Activated CD4-positive, alpha-beta T cell treated with anti-CD3 and anti-CD28 coated beads, Interleukin-2, amount 50 U/mL, for 48 hours (primary cell): ENCODE measurements at regions not wholly inside any gene's neighbourhood (a gene's known extent, or its start where the extent isn't known, plus 50 kb on each side); places are given as distances from the start of the nearest gene placed in this dataset.
A peak's percentile ranks its signal among the peaks of the same experiment; 100 is the strongest.
"Not testable (repeated sequence)": the region's sequence is repeated elsewhere in the genome, so short reads cannot be mapped to it uniquely, and the experiment has no call there.

Source experiments
- DNase-seq, 2 experiments: peaks; one replicate each; pipeline ENCODE4 v3.0.0-alpha.2; 2020

DNA sequence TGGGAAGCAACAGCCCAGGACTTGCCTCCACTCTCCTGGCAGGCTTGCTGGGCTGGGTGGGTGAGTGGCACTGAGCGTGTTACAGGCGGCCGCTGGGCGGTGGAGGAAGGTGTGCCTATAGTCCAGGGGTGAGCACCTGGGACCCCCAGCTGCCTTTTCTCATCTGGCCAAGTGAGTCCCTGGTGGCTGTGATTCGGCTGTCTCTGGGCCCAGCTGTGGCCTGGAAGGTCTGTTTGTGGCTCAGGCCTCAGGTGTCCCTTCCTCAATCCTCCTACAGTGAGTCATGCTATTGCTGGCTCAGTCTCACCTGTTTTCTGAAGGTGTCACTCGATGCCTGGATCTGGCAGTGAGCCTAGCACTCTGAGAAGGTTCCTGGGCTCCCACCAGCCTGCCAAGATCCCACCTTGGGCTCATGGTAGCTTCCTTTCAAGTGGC is 564.2 kb downstream of the PTPRU start:
- DNase-seq = no peak

DNA sequence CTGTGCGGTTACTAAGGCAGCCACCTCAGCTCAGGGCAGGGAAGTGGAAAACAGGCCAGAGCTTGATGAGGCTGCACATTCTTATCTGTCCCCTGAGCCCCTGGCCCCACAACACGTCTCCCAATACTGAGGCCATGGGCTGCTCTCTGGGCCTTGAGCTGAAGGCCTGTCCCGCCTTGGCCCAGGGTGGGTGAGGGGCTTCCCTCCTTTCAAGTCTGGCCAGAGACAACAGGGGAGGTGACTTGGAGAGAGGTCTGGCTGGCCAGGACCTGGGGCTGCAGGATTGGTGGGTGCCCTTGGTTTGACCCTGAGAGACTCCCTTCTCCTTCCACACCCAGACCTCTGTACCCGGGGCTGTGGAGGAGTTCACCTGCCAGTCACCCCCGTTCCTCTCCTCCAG is 563.8 kb downstream of the PTPRU start:
- no peak for DNase-seq

DNA sequence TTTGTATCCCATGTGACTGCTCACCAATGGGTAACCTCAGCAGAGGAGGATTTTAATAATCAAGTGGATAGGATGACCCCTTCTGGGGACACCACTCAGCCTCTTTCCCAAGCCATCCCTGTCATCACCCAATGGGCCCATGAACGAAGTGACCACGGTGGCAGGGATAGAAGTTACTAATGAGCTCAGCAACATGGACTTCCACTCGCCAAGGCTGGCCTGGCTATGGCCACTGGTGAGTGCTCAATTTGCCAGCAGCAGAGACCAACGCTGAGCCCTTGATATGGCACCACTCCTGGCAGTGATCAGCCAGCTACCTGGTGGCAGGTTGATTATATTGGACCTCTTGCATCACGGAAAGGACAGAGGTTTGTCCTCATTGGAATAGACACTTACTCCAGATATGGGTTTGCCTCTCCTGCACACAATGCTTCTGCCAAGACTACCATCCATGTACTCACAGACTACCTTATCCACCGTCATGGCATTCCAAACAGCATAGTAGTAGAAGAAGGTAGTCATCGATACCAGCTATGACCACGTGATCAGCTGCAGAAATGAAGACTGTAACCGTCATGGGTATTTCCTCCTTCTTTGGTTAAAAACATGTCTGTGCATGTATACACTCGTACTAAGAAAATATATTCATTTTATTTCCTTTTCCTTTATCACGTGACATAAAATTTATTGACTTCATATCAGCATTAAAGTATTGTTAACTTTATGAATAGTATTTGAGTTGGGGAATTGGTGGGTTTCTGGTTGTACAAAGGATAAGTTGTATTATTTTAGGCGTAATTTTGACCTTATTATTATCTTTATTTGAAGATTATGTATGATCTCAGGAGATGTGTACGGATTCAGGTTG is 562.6 kb downstream of the PTPRU start:
- DNase-seq = no peak

DNA sequence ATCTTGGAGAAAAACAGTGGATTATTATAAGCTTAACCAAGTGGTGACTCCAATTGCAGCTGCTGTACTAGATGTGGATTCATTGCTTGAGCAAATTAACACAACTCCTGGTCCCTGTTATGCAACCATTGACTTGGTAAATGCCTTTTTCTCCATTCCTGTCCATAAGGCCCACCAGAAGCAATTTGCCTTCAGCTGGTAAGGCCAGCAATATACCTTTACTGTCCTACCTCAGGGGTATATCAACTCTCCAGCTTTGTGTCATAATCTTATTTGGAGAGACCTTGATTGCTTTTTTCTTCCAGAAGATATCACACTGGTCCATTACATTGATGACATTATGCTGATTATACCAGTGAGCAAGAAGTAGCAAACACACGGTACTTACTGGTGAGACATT is 560.8 kb downstream of the PTPRU start:
- not testable (repeated sequence) for DNase-seq

DNA sequence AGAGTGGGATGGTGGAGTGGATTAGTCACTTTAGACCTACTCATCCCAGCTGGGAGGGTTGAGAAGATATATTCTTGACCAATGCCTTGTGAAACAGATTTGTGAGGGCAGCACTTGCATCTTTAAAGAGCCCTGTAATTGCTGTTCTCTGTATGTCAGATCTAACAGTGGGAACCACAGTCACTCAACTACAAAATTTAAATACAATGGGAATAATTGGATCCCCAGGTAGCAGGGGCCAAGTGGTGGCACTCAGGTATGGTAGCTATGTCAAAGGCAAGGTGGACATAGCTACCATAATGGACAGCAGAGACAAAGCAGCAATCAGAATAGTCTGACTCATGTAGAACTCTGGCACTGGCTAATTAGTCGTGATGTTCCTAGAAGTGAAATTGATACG is 559.6 kb downstream of the PTPRU start:
- not testable (repeated sequence) for DNase-seq

DNA sequence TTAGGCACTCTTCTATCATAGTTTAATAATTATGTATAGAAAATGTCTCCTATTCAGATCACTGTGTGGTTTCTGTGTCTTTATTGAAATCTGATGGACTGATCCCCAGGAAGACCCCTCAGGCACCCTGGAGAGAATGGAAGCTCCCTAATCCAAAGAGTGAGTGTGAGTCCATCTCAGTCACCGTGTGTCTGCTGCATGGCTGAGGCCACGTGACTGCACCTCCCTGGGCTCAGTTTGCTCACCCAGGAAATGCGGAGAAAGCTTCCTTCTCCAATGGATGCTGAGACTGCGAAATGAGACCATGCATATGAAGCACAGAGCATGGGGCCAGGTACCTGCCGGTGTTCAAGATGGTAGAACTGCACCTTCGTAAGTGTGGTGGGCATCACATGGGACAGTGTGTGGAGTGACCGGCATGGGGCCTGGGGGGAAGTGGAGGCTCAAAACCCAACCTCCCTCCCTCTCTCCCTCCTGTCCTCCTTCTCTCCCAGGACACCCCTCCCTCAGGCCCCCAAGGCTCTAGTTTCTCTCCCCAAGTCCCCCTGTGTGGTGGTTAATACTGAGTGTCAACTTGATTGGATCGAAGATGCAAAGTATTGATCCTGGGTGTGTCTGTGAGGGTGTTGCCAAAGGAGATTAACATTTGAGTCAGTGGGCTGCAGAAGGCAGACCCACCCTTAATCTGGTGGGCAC is 557.5 kb downstream of the PTPRU start:
- DNase-seq = no peak

DNA sequence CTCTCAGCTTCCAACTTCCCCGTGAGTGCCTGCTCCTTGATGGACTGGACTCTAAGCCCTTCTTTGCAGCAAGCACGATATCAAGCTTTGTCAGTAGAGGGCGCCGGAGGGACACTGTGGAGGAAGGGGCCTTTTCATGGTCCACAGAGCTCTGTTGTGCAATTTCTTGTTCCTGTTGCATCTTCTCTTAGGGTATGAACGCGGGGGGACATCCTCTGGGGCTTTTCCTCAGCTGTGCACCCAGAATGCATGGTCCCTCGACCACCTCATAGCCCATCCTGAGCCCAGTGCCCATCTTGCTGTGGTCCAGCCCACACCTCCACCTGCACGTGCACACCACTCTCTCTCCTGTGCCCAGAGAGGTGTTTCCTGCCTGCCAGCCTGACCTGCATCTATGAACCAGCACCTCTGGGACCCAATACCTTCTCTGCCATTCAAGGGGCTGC is 556.8 kb downstream of the PTPRU start:
- DNase-seq = peak; percentile 80 to 81

DNA sequence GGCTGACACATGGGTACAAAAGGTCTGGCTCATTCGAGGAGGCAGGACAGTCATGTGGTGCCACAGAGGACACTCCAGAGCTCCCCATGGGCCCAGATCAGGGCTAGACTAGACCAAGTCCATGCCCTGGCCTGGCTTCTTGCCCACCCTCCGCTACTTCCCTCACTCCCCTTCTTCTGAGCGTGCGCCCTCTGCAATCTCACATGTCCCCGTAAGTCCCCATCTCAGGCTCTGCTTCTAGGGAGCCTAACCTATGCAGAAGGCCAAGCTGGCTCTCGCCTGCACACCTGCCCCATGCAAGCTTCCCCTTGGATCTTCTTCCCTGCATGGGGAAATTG is 553.6 kb downstream of the PTPRU start:
- no peak for DNase-seq

DNA sequence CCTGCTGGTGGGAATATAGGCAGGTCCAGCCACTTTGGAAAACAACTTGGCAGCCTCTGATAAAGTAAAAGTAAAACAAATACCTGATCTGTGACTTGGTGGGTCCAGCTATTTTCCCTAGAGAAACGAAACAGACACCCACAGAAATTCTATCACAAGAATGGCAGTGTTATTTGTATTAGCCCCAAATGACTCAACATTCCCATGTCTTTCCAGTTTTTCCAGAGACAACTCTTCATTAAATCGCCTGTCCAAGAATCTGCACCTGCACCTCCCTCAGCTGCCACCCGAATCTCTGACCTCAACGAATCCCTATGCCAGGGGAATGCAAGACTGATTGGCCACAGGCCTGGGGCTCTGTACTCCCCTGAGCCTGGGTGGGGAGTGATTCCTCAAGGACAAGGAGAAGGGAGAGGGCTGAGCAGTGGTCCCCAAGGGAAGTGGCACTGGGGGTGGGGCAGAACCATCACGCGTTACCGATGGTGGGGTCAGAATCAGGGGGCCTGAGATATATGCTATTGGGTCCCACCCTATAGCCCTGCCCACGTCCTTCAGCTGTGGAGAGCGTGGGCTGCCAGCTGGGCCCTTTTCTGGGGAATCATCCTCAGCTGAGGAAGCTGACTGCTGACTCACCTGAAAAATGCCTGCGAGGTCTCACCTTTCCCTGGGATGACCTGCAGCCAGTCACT is 553.0 kb downstream of the PTPRU start:
- DNase-seq = no peak

DNA sequence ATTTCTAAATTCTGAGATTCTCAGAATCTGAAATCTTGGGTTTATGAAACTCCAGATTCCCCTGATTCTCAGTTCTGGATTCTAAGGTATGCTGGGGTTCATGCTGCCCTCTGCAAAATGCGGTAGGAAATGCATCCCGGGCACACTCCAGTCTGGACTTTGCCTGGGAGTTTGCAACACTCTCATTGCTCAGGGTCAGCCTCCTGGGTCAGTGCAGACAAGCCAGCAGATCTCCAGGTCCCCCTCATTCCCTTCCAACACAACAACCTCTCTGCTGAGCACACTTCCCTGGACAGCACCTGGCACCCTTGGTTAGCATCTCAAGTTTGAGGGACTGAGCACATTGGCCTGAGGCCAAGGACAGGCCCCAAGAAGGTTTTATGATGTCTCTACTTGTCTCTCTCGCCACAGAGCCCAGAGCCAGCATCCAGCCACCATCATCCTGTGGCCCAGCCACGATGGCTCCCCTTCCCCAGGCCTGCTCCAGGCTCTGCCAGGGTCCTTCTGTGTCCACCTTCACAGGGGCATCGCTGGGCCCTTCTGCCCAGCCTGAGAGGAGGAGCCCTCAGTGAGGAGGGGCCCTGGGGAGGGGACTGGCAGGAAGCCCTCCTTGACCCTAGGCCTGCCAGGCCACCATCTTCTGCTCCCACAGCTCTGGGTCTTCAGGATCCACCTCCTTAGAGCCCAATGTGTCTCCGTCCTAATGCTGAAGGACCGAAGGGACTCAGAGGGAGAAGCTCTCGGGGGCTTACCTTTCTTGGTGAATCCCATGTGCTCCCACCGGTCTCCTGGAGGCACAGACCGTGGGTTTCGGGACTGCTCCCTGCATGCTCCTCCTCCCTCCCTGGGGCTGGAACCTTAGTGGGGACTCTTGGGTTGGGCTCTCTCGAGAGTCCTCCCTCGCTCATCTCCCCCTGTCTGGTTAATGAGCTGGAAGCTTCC is 550.7 kb downstream of the PTPRU start:
- no peak for DNase-seq

DNA sequence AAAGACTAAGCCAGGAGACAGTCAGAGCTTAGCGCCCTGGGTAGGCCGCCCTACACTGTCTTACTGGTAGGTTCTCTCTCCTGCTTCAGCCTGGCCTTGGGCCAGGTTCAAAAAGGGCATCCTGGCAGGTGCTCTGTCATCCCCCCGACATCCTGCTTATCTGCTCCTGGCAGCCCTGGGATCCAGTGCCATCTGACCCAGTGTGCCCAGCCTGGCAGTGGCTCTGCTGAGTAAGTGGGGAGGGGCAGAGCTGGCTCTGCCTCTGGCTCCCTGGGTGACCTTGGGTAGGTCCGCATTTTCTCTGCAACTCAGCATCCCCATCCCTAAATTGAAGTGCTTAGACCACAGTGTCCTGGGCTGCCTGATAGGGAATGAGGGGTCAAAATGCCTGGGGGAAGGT is 549.9 kb downstream of the PTPRU start:
- DNase-seq = no peak

DNA sequence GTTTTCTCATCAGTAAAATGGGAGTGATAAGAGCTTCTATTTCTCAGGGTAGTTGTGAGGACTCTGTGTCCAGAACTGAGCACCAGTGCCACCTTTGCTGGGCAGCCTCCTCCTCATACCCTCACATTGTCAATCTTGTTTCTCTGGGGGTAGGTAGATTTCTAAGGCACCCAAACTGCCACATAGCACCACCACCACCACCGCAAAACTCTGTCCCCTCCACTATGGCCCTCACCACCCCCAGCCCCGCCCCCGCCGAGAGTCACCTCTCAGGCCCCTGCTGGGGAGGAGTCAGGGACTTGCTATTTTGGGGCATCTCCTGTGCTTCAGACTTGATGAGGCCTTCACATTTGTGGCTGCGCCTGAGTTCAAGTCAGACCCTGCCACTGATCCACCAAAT is 549.2 kb downstream of the PTPRU start:
- no peak for DNase-seq

DNA sequence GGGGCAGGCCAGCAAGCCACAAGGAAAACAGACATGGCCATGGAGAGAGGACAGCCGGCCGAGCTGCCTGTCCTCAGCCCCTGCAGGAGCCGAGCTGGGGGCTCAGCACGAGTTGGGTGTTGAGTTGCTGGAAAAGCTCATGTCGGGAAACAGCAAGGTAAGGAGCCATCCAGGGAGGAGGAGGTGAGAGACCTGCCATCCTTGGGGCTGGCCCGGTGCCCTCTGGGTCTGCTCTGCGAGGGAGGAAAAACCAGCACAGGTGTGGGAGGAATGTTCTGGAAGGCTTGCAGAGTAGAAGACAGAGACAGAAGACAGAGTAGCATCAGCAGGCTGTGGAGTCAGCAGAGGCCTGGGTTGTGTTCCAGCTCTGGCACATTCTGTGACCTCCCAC is 548.8 kb downstream of the PTPRU start:
- no peak for DNase-seq

DNA sequence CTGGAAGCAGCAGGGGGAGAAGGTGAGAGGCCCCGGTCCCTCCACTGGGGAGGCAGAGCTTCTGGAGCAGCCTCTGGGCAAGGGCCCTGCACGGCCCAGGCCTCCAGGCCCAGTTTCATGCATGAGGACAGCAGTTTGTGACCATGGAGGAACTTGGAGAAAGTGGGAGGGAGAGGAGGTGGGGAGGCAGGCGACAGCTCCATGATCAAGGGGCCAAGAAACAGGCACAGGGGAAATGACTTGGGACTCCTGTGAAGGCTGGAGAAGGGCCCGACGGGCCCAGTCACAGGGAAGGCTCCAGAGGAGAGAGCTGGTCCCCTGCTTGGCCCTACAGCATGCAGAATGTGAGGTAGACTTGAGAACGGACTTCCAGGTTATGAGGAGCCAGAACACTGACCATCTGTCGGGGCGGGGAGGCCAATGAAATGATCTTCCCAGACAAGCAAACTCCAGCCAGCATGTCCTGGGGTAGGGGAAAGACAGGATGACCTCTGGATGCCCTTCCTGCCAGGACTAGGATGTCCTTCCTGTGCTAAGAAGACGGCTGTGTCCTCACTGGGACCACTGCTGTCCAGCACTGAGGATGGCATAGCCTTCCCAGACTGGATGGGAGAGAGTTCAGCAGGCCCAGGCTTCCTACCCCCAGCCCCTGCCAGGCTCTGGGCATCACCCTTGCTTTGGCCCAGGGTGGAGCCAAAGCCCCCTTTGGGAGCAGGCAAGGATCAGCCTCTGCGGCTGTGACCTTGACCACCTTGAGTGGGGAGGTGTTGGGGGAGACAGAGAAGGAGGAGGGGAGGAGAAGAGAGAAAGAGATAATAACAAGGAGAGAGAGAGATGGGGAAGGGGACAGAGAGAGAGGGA is 548.2 kb downstream of the PTPRU start:
- DNase-seq = no peak

DNA sequence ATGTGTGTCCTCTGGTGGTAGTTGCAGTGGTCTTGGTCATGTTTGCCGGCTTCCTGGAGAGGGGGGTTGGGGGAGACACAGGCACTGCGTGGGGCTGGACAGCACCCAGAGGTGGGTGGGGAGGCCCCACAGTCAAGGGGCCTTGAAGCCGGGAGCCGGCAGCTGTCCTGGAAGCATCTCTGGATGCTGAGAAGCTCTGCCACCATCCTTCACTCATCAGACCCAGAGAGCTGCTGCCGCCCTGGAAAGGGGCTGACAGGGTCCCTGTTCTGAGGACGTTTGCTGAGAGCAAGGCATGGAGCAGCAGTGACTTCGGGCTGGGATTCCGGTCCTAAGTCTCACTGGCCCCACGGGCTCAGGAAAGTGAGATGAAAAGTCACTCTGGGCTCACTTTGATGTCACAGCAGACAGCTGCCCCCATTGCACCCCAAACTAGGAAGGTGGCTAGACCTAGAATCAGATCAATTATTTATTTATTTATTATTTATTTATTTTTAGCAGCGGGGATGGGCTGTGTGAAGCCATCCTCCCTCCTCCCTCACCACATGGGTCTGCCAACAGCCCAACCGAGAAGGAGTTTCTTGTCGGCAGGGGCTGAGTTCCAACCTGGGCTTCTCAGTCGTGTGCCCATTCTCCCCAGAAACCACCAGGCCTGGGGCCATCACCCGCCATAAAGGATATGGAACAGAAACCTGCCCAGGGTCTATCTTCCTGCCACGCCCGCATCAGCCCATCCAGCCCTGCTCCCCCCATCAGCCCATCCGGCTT is 547.4 kb downstream of the PTPRU start:
- DNase-seq = no peak

DNA sequence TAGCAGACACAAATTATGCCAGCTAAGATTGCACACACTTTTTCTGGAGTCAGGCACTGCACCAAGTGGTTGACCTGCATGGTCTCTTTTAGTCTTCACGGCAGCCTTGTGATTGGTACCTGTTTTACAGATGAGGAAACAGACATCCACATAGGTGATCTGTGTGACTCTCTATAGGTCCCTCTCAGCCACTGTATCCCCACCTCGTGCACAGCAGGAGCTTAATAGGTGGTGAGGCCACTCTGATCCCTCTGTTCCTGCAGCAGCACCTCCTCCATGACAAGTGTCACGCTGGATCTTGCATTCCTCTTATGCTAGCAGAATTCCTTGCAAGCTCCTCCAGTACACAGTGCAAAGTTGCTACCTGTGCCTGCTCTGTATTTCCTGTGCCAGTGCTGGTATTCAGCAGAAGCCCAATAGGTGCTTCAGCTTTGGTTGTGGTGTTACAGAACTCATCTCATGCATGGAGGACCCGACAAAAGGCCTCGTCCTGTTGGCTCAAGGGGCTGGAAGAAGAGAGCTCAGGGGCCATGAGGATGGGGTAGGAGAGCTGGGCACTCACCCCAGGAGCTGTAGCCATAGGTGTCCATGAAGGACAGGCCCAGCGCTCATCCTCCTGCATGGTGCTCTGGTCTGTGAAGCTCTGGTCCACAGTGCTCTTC is 546.7 kb downstream of the PTPRU start:
- DNase-seq = no peak

DNA sequence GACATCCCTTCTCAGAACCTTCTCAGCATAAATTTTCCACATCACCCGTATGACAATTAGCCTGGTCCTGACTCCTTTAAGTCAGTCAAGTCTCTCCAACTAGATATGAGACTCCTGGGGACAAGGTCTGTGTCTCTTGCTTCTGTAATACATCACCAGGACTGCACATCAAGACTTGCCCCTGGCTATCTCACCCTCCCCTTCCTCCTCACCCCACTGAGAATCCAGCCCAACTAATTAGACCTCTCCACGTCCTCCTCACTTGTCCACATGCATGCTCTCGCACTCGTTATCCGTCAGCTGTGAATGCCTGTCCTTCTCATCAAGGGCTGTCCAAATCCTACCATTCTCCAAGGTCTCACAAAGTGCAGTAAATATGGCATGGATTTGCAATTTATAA is 542.8 kb downstream of the PTPRU start:
- DNase-seq = no peak

DNA sequence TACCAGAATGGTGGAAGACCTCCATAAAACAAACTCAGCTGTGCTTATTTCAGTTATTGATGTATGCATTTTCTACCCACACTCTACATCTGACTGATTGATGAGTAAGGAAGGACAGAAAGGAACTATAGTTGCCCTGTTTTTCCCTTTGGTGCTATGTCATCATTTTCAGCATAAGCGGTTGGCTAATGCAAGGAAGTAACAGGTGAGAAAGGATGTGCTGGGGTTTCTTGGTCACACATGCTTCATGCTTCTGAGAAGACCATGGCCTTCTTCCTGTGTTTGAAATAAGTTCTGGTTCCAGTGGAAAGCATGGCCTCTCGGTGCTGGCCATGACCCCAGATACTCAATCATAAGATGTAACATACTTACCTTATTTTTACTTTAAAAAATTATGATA is 541.2 kb downstream of the PTPRU start:
- no peak for DNase-seq

DNA sequence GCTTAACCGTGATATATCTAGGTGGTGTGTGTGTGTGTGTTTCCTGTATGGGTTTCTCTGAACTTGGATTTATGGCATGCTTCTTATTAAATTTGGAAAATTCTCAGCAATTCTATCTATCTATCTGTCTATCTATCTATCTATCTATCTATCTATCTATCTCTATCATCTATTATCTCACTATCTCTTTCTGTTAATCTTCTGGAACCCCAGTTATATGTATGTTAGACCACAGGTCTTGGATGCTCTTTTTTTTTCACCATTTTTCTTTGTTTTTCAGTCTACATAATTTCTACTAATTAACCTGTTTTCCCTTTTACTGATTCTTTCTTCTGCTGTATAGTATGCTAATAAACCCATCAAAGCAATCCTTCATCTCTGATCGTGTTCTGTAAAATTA is 538.0 kb downstream of the PTPRU start:
- no peak for DNase-seq

DNA sequence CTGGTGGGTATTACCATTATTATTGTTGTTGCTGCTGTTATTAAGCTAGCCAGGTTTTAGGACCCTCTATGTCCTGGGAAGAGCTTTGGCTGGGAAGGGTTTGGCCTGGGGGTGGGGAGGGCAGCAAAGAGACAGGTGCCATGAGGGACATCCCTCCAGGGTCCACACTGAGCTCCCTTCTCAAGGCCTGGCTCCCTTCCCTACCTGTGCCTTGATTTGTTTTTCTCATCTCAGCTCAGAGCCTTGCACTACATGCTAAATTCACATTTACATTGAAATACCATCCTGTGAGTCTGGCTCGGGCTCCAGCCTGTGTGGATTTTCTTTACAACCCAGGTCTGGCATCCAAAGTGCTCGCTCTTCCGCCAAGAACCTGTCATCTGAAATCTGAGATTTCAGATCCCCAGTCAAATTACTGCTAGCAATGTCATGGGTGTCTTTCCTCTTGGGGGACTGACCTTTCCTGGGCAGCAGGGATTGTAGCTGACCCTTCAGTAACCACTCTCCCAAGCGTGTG is 536.3 kb downstream of the PTPRU start:
- no peak for DNase-seq
